PFSK-1 (cell line): ENCODE measurements at regions not wholly inside any gene's neighbourhood (a gene's known extent, or its start where the extent isn't known, plus 50 kb on each side); places are given as distances from the start of the nearest gene placed in this dataset.

Experiments used
- TAF1 ChIP-seq: IDR thresholded peaks from 2 replicates; pipeline ENCODE4 v1.6.1; 2012; ENCODE audit warnings: low read length, control low read depth, borderline replicate concordance; ENCODE audit not compliant: insufficient read depth
- TF ChIP-seq, protein P1 (sequence below), 2 experiments: IDR thresholded peaks; 2 replicates each; pipeline versions ENCODE4 v1.6.1 to v1.8.0; 2011 to 2012; ENCODE audit warnings: low read depth in 2 of 2, low read length in 2 of 2, control low read depth in 1 of 2, inconsistent platforms in 1 of 2, mild to moderate bottlenecking in 1 of 2, moderate library complexity in 1 of 2; ENCODE audit not compliant: insufficient read depth in 1 of 2

DNA sequence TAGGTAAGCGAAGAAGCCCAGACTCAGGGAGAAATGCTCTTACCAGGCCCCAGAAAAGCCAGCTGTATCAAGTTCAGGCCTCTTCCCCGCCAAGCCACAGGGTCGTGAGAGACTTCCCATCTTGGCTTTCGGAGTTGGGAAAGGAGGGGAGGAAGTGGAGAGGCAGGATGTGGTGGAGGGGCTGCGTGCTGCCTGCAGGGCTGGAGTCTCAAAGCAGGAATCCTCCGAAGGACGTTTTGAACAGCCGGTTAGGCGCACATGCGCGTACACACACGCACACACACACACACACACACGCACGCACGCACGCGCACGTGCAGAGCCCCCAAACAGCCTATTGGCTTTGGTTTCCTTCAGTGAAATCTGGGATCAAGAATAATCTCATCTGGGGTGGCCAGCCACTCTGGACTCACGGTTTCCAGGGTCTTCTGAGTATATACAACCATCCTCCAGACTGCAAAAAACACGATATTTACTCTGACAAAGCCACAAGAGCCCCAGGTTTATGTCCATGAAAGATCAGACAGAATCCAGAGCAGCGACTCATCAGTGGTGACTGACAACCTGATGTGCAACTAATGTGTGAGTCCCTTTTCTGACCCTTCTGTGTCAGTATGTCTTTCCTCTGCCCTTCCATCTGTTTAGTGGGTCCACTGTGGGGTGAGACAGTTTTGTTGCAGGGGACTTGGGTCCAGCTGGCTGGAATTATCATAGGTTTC lies 115.0 kb upstream of the ZNF438 start:
- no peak for TF ChIP-seq TAF1
- TF ChIP-seq, protein P1, sequence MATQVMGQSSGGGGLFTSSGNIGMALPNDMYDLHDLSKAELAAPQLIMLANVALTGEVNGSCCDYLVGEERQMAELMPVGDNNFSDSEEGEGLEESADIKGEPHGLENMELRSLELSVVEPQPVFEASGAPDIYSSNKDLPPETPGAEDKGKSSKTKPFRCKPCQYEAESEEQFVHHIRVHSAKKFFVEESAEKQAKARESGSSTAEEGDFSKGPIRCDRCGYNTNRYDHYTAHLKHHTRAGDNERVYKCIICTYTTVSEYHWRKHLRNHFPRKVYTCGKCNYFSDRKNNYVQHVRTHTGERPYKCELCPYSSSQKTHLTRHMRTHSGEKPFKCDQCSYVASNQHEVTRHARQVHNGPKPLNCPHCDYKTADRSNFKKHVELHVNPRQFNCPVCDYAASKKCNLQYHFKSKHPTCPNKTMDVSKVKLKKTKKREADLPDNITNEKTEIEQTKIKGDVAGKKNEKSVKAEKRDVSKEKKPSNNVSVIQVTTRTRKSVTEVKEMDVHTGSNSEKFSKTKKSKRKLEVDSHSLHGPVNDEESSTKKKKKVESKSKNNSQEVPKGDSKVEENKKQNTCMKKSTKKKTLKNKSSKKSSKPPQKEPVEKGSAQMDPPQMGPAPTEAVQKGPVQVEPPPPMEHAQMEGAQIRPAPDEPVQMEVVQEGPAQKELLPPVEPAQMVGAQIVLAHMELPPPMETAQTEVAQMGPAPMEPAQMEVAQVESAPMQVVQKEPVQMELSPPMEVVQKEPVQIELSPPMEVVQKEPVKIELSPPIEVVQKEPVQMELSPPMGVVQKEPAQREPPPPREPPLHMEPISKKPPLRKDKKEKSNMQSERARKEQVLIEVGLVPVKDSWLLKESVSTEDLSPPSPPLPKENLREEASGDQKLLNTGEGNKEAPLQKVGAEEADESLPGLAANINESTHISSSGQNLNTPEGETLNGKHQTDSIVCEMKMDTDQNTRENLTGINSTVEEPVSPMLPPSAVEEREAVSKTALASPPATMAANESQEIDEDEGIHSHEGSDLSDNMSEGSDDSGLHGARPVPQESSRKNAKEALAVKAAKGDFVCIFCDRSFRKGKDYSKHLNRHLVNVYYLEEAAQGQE (IDR thresholded peaks at IDR 0.05; ENCODE audit: insufficient read depth in 1 of 2, low read depth in 2 of 2, low read length in 2 of 2): no peak
